ENCODE measurements at regions not wholly inside any gene's neighbourhood (a gene's known extent, or its start where the extent isn't known, plus 50 kb on each side); places are given as distances from the start of the nearest gene placed in this dataset.

DNA sequence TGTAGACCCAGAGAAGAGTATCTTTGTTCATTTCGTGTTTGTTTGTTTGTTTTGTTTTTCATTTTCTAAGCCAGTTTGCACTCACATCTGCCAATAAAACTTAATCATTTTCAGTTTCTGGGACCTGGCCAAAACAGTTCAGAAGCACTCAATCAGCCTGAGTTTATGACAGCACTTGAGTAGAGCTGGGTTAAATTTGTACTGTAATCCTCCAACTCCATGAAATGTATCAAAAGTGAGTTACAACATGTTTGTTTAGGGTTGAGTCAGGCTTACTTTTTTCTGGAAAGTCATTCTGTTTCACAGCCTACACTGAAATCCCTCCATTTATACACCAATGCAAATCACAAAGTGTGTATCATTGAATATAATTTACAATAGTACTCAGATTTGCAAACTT, 91.9 kb downstream of the ZWINT start:
- TF ChIP-seq RARB (CRISPR knock-in tag; IDR thresholded peaks at IDR 0.05) (no peak), ESRRG (CRISPR knock-in tag; IDR thresholded peaks at IDR 0.05) (no peak), ZNF8 (CRISPR knock-in tag; IDR thresholded peaks at IDR 0.05) (no peak), ZFP30 (CRISPR knock-in tag; IDR thresholded peaks at IDR 0.05) (no peak), OSR1 (CRISPR knock-in tag; IDR thresholded peaks at IDR 0.05) (no peak), SNAI2 (CRISPR knock-in tag; IDR thresholded peaks at IDR 0.05) (no peak), ARNTL (CRISPR knock-in tag; IDR thresholded peaks at IDR 0.05; ENCODE audit: borderline replicate concordance, low read depth) (no peak), ZNF565 (CRISPR knock-in tag; conservative IDR thresholded peaks at IDR 0.05; ENCODE audit: low read depth) (no peak)
- TF ChIP-seq, protein P1, sequence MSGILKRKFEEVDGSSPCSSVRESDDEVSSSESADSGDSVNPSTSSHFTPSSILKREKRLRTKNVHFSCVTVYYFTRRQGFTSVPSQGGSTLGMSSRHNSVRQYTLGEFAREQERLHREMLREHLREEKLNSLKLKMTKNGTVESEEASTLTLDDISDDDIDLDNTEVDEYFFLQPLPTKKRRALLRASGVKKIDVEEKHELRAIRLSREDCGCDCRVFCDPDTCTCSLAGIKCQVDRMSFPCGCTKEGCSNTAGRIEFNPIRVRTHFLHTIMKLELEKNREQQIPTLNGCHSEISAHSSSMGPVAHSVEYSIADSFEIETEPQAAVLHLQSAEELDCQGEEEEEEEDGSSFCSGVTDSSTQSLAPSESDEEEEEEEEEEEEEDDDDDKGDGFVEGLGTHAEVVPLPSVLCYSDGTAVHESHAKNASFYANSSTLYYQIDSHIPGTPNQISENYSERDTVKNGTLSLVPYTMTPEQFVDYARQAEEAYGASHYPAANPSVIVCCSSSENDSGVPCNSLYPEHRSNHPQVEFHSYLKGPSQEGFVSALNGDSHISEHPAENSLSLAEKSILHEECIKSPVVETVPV (CRISPR knock-in tag; IDR thresholded peaks at IDR 0.05), result no peak
- TF ChIP-seq, protein P2, sequence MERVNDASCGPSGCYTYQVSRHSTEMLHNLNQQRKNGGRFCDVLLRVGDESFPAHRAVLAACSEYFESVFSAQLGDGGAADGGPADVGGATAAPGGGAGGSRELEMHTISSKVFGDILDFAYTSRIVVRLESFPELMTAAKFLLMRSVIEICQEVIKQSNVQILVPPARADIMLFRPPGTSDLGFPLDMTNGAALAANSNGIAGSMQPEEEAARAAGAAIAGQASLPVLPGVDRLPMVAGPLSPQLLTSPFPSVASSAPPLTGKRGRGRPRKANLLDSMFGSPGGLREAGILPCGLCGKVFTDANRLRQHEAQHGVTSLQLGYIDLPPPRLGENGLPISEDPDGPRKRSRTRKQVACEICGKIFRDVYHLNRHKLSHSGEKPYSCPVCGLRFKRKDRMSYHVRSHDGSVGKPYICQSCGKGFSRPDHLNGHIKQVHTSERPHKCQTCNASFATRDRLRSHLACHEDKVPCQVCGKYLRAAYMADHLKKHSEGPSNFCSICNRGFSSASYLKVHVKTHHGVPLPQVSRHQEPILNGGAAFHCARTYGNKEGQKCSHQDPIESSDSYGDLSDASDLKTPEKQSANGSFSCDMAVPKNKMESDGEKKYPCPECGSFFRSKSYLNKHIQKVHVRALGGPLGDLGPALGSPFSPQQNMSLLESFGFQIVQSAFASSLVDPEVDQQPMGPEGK (CRISPR knock-in tag; IDR thresholded peaks at IDR 0.05; ENCODE audit: borderline replicate concordance), result no peak
